ENCODE measurements at regions not wholly inside any gene's neighbourhood (a gene's known extent, or its start where the extent isn't known, plus 50 kb on each side); places are given as distances from the start of the nearest gene placed in this dataset.
"Not testable (repeated sequence)": the region's sequence is repeated elsewhere in the genome, so short reads cannot be mapped to it uniquely, and the experiment has no call there.

GRCh38 chr9:38249587-38250210, 142.8 kb upstream of the ALDH1B1 start:
- no peaks in the 10 kb centered on the region for H3K4me1 Mint-ChIP-seq
- DNase-seq (no peak), ATAC-seq (replicated peaks) (no peak)
- H3K27me3 Mint-ChIP-seq, result peaks cover 3 to 5% of the 10 kb centered on the region in 2 donors
- no peak overlapping the region for H3K4me3 Mint-ChIP-seq
- H3K36me3 Mint-ChIP-seq, result no peaks in the 10 kb centered on the region
- no peak overlapping the region for H3K27ac Mint-ChIP-seq
- peaks cover 0 to 2% of the 10 kb centered on the region in 2 donors for H3K9me3 Mint-ChIP-seq

DNA sequence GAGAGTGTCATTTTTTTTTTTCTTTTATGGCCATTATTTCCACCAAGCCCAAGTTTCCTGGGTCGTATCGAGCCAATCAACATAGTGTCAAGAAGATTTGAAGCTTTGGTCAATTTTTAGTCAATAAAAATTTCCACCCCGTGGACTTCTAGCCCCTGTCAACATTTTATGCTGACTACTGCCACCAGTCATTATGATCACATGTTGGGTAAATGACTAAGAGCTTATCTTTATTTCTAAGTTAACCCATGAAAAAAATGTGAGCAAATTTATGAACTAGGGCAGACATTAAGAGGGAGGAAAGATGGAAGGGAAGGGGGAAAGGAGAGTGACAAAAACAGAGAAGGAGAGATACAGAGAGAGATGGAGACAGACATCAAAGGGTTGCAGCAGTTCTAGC, 143.5 kb upstream of the ALDH1B1 start:
- ATAC-seq (replicated peaks) (no peak), DNase-seq (no peak)
- H3K27me3 Mint-ChIP-seq, result peaks cover 3 to 7% of the 10 kb centered on the region in 2 donors
- no peaks in the 10 kb centered on the region for H3K4me1 Mint-ChIP-seq
- no peak overlapping the region for H3K27ac Mint-ChIP-seq
- H3K4me3 Mint-ChIP-seq, result no peak overlapping the region
- H3K9me3 Mint-ChIP-seq, result peaks cover 0 to 2% of the 10 kb centered on the region in 2 donors
- no peaks in the 10 kb centered on the region for H3K36me3 Mint-ChIP-seq

DNA sequence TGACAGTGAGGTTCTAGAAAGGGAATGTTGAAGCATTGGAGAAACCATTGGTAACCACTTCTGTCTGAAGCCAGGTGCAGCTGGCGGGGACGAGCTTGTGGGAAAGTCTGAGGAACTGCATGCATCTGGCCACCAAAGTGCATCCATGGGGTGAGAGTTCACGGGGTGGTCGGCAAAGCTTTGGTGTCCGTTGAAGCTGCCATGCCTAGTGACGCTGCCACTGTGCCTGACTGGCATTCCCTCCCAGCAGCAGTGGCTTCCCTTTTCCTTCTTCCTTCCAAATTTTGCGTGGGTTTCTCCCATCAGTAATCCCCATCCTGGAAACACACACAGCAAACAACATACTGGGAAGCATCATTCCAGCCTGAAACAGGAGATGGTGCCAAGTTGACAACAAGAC, 145.7 kb upstream of the ALDH1B1 start:
- ATAC-seq (replicated peaks) (no peak), DNase-seq (no peak)
- Mint-ChIP-seq H3K27me3 (peaks cover 3 to 9% of the 10 kb centered on the region in 2 donors), H3K36me3 (no peaks in the 10 kb centered on the region), H3K4me1 (no peaks in the 10 kb centered on the region), H3K9me3 (peaks cover 0 to 2% of the 10 kb centered on the region in 2 donors), H3K4me3 (no peak overlapping the region), H3K27ac (no peak overlapping the region)

DNA sequence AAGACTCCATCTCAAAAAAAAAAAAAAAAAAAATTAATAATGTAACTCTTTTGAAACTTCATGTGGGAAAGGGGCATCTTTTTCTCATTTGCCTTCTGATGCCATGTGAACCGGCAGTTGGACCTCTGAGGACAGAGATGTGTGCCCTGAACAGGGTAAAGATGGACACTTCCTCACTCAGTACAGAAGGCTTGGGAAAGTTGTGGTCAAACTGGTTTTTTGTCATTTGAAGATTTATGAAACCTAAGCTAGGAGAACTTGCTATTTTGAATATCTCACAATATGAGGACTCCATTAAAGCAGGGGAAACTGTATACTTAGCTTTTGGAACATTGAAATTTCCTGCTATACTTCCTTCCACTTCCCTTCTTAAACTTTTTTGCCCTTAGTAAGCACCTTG, 147.5 kb upstream of the ALDH1B1 start:
- ATAC-seq (replicated peaks) (no peak), DNase-seq (no peak)
- H3K4me1 Mint-ChIP-seq, result no peaks in the 10 kb centered on the region
- no peak overlapping the region for H3K4me3 Mint-ChIP-seq
- no peak overlapping the region for H3K27ac Mint-ChIP-seq
- H3K9me3 Mint-ChIP-seq, result peaks cover 0 to 2% of the 10 kb centered on the region in 2 donors
- no peaks in the 10 kb centered on the region for H3K36me3 Mint-ChIP-seq
- H3K27me3 Mint-ChIP-seq, result peaks cover 3 to 9% of the 10 kb centered on the region in 2 donors

DNA sequence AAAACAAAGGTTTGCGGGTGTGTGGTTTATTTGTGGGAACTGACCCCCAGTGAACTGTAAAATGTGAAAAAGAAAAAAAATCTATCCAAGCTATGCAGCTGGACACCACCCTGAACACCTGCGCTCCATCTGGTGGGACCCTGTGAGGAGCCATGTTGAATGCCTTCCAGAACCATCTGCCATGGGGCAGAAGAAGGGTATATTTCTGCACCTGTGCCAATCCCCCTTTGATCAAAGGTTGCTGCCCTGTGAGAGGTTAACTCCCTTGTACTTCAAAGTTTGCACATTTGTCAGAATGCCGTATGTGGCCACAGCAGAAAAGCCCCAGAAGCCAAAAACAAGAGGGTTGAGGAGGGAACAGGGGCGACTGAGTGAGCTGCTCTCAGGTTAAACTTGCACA, 148.5 kb upstream of the ALDH1B1 start:
- Mint-ChIP-seq H3K4me1 (no peaks in the 10 kb centered on the region), H3K27me3 (peaks cover 3 to 9% of the 10 kb centered on the region in 2 donors), H3K4me3 (no peak overlapping the region), H3K27ac (no peak overlapping the region), H3K9me3 (peaks cover 0 to 5% of the 10 kb centered on the region in 2 donors), H3K36me3 (no peaks in the 10 kb centered on the region)
- DNase-seq (no peak), ATAC-seq (replicated peaks) (no peak)

DNA sequence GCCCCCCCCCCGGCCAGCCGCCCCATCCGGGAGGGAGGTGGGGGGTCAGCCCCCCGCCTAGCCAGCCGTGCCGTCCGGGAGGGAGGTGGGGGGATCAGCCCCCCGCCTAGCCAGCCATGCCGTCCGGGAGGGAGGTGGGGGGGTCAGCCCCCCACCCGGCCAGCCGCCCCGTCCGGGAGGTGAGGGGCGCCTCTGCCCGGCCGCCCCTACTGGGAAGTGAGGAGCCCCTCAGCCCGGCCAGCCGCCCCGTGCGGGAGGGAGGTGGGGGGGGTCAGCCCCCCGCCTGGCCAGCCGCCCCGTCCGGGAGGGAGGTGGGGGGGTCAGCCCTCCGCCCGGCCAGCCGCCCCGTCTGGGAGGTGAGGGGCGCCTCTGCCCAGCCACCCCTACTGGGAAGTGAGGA, 150.4 kb upstream of the ALDH1B1 start:
- not testable (repeated sequence) for H3K27me3 Mint-ChIP-seq; H3K27ac Mint-ChIP-seq; H3K9me3 Mint-ChIP-seq; ATAC-seq (replicated peaks); H3K36me3 Mint-ChIP-seq; H3K4me3 Mint-ChIP-seq; DNase-seq; H3K4me1 Mint-ChIP-seq

- Mint-ChIP-seq H3K36me3 (no peaks in the 10 kb centered on the region), H3K4me3 (no peak overlapping the region), H3K9me3 (peaks cover 0 to 4% of the 10 kb centered on the region in 2 donors), H3K27me3 (peaks cover 0 to 11% of the 10 kb centered on the region in 2 donors), H3K27ac (no peak overlapping the region), H3K4me1 (no peaks in the 10 kb centered on the region)
- DNase-seq (no peak), ATAC-seq (replicated peaks) (no peak)
These were observed 152.5 kb upstream of the ALDH1B1 start for GRCh38 chr9:38240051-38240450.

DNA sequence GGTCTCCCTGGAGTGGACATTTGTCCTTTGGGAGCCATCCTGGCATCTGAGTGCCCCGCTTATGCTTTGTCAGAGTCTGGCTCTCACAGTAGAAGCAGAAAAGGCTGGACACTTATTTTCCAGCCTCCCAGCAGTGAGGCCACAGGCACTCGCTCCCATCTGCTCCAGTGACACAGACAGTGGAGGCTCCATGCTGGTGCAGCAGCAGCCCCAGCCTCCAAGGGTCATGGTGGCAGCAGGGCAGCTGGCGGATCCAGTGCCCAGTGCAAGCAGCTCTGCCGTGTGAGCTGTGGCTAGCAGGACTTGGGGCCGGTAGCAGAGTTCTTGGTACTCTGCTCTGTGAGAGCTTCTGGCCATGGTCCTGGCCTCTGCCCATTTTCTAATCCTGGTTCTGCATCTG, 157.3 kb upstream of the ALDH1B1 start:
- H3K27ac Mint-ChIP-seq, result no peak overlapping the region
- DNase-seq (no peak), ATAC-seq (replicated peaks) (no peak)
- no peaks in the 10 kb centered on the region for H3K36me3 Mint-ChIP-seq
- H3K4me1 Mint-ChIP-seq, result no peaks in the 10 kb centered on the region
- H3K9me3 Mint-ChIP-seq, result peaks cover 0 to 4% of the 10 kb centered on the region in 2 donors
- H3K4me3 Mint-ChIP-seq, result no peak overlapping the region
- peaks cover 14 to 39% of the 10 kb centered on the region in 2 donors for H3K27me3 Mint-ChIP-seq

- Mint-ChIP-seq H3K27me3 (peaks cover 17 to 45% of the 10 kb centered on the region in 2 donors), H3K4me3 (no peak overlapping the region), H3K36me3 (no peaks in the 10 kb centered on the region), H3K27ac (no peak overlapping the region), H3K9me3 (peaks cover 0 to 4% of the 10 kb centered on the region in 2 donors), H3K4me1 (no peaks in the 10 kb centered on the region)
- ATAC-seq (replicated peaks) (no peak), DNase-seq (no peak)
These were observed 157.9 kb upstream of the ALDH1B1 start for GRCh38 chr9:38234479-38235170.

DNA sequence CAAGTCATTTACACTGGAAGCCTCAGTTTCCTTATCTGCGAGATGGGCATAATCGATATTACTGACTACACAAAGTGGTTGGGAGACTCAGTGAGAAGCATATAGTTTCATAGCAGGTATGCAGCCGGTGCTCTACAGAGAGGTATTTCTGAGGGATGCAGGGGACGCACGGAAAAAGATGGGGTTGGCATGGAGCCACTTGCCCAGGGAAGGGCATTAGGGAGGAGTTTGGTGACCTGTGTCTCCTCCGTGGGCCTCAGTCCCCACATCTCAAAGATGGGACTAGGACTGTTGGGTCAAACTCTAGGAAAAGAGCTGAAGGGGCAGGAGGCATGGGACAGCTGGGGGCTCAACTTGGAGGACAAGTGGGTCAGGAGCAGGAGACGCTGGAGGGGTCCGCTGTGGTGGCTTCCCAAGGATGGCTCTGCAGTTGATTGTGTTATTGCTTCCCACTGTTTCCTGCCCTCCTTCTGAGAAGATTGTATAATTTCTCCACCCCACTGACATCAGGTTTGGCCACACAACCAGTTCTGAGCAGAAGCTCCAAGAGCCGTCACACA, 158.6 kb upstream of the ALDH1B1 start:
- no peak for DNase-seq
- H3K27me3 Mint-ChIP-seq, result peaks cover 23 to 50% of the 10 kb centered on the region in 2 donors
- ATAC-seq (replicated peaks), result no peak
- H3K36me3 Mint-ChIP-seq, result no peaks in the 10 kb centered on the region
- H3K4me3 Mint-ChIP-seq, result no peak overlapping the region
- no peaks in the 10 kb centered on the region for H3K4me1 Mint-ChIP-seq
- no peaks in the 10 kb centered on the region for H3K9me3 Mint-ChIP-seq
- H3K27ac Mint-ChIP-seq, result no peak overlapping the region

DNA sequence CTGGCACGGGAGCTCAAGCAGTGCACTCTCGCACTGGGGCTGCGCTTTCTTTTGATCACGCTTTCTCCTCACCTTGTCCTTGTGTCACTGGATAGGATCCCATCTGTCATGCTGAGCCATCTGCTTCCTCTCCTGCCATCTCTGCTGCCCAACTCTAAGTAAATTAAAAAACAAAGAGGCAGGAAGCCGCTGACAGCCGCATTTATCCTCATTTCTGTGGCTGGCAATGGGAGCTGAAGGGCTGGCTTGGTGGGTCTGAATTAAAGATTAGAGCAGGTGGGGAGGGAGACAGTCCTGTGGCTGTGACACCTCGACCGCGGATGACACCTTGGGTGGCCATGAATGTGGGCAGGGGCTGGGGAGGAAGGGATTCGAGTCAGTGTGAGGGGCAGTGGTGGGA, 159.2 kb upstream of the ALDH1B1 start:
- H3K4me3 Mint-ChIP-seq, result no peak overlapping the region
- H3K9me3 Mint-ChIP-seq, result no peaks in the 10 kb centered on the region
- H3K4me1 Mint-ChIP-seq, result no peaks in the 10 kb centered on the region
- no peak overlapping the region for H3K27ac Mint-ChIP-seq
- peaks cover 28 to 50% of the 10 kb centered on the region in 2 donors for H3K27me3 Mint-ChIP-seq
- DNase-seq (no peak), ATAC-seq (replicated peaks) (no peak)
- H3K36me3 Mint-ChIP-seq, result no peaks in the 10 kb centered on the region

- no peaks in the 10 kb centered on the region for H3K9me3 Mint-ChIP-seq
- no peak overlapping the region for H3K4me3 Mint-ChIP-seq
- no peak for DNase-seq
- no peak overlapping the region for H3K27ac Mint-ChIP-seq
- H3K36me3 Mint-ChIP-seq, result no peaks in the 10 kb centered on the region
- ATAC-seq (replicated peaks), result no peak
- H3K27me3 Mint-ChIP-seq, result peaks cover 30 to 50% of the 10 kb centered on the region in 2 donors
- no peaks in the 10 kb centered on the region for H3K4me1 Mint-ChIP-seq
These were observed 159.6 kb upstream of the ALDH1B1 start for GRCh38 chr9:38232895-38233294.

GRCh38 chr9:38229504-38230155, 160.6 kb upstream of the SHB start:
- no peak for ATAC-seq (replicated peaks)
- Mint-ChIP-seq H3K36me3 (no peaks in the 10 kb centered on the region), H3K27ac (no peak overlapping the region), H3K27me3 (peaks cover 48 to 62% of the 10 kb centered on the region in 2 donors), H3K9me3 (no peaks in the 10 kb centered on the region), H3K4me3 (no peak overlapping the region), H3K4me1 (peaks cover 8 to 17% of the 10 kb centered on the region in 2 donors)
- DNase-seq, result no peak

GRCh38 chr9:38229104-38229500, 160.1 kb upstream of the SHB start:
- Mint-ChIP-seq H3K4me3 (no peak overlapping the region), H3K4me1 (peaks cover 8 to 17% of the 10 kb centered on the region in 2 donors)

More at GRCh38 chr9:38229104-38229500, 160.1 kb upstream of the SHB start:
- DNase-seq (no peak), ATAC-seq (replicated peaks) (no peak)
- H3K9me3 Mint-ChIP-seq, result no peaks in the 10 kb centered on the region
- no peak overlapping the region for H3K27ac Mint-ChIP-seq
- H3K27me3 Mint-ChIP-seq, result peaks cover 46 to 60% of the 10 kb centered on the region in 2 donors
- H3K36me3 Mint-ChIP-seq, result no peaks in the 10 kb centered on the region

Data from stimulated activated naive B cell treated with anti-CD40 and anti-IgM and Interleukin-4, amounts not matched to agents 10 μg/mL and 1 μg/mL and 100 μg/mL, for 72 hours (primary cell).